ENCODE measurements at regions not wholly inside any gene's neighbourhood (a gene's known extent, or its start where the extent isn't known, plus 50 kb on each side); places are given as distances from the start of the nearest gene placed in this dataset.
"Not testable (repeated sequence)": the region's sequence is repeated elsewhere in the genome, so short reads cannot be mapped to it uniquely, and the experiment has no call there.

- H3K27me3 Mint-ChIP-seq, result peaks cover 17% of the 10 kb centered on the region
- H3K9me3 Mint-ChIP-seq; H3K4me3 Mint-ChIP-seq; intact Hi-C loops (cut with micrococcal nuclease); DNase-seq; H3K27ac Mint-ChIP-seq; H3K4me1 Mint-ChIP-seq; H3K36me3 Mint-ChIP-seq (ENCODE audit: low read depth): not testable (repeated sequence)
Observed at GRCh38 chr2:177008662-177009061, 203.9 kb upstream of the HNRNPA3 start.

- H3K9me3 Mint-ChIP-seq, result peaks cover 4% of the 10 kb centered on the region
- no peak overlapping the region for H3K27ac Mint-ChIP-seq
- no peak overlapping the region for H3K4me3 Mint-ChIP-seq
- no peaks in the 10 kb centered on the region for H3K36me3 Mint-ChIP-seq (ENCODE audit: low read depth)
- H3K4me1 Mint-ChIP-seq, result no peaks in the 10 kb centered on the region
- H3K27me3 Mint-ChIP-seq, result peaks cover 16% of the 10 kb centered on the region
- intact Hi-C loops (cut with micrococcal nuclease), result no loop called here
- DNase-seq, result no peak
Observed at GRCh38 chr2:177010146-177010545, 202.4 kb upstream of the HNRNPA3 start.

- no peaks in the 10 kb centered on the region for H3K36me3 Mint-ChIP-seq (ENCODE audit: low read depth)
- H3K4me1 Mint-ChIP-seq, result no peaks in the 10 kb centered on the region
- no peak overlapping the region for H3K27ac Mint-ChIP-seq
- no peak for DNase-seq
- no peak overlapping the region for H3K4me3 Mint-ChIP-seq
- intact Hi-C loops (cut with micrococcal nuclease), result no loop called here
- H3K27me3 Mint-ChIP-seq, result peaks cover 16% of the 10 kb centered on the region
- H3K9me3 Mint-ChIP-seq, result peaks cover 4% of the 10 kb centered on the region
Observed at GRCh38 chr2:177010861-177011260, 201.7 kb upstream of the HNRNPA3 start.

GRCh38 chr2:177014946-177015345, 197.6 kb upstream of the HNRNPA3 start:
- no peak overlapping the region for H3K4me3 Mint-ChIP-seq
- H3K36me3 Mint-ChIP-seq (ENCODE audit: low read depth), result no peaks in the 10 kb centered on the region
- H3K27ac Mint-ChIP-seq, result no peak overlapping the region
- H3K9me3 Mint-ChIP-seq, result no peaks in the 10 kb centered on the region
- no peaks in the 10 kb centered on the region for H3K4me1 Mint-ChIP-seq
- intact Hi-C loops (cut with micrococcal nuclease), result no loop called here
- H3K27me3 Mint-ChIP-seq, result peaks cover 15% of the 10 kb centered on the region
- no peak for DNase-seq

GRCh38 chr2:177015356-177015923, 197.2 kb upstream of the HNRNPA3 start:
- intact Hi-C loops (cut with micrococcal nuclease), result no loop called here

GRCh38 chr2:177020524-177021119, 192.0 kb upstream of the HNRNPA3 start:
- Mint-ChIP-seq H3K4me1 (no peaks in the 10 kb centered on the region), H3K27ac (no peak overlapping the region), H3K9me3 (no peaks in the 10 kb centered on the region), H3K4me3 (no peak overlapping the region), H3K36me3 (ENCODE audit: low read depth) (no peaks in the 10 kb centered on the region), H3K27me3 (peaks cover 17% of the 10 kb centered on the region)
- intact Hi-C loops (cut with micrococcal nuclease), result no loop called here
- no peak for DNase-seq

More at GRCh38 chr2:177015356-177015923, 197.2 kb upstream of the HNRNPA3 start:
- no peaks in the 10 kb centered on the region for H3K9me3 Mint-ChIP-seq
- H3K27me3 Mint-ChIP-seq, result peaks cover 12% of the 10 kb centered on the region
- no peak for DNase-seq
- no peaks in the 10 kb centered on the region for H3K4me1 Mint-ChIP-seq
- H3K27ac Mint-ChIP-seq, result no peak overlapping the region
- H3K36me3 Mint-ChIP-seq (ENCODE audit: low read depth), result no peaks in the 10 kb centered on the region
- H3K4me3 Mint-ChIP-seq, result no peak overlapping the region

- no peak overlapping the region for H3K27ac Mint-ChIP-seq
- no peaks in the 10 kb centered on the region for H3K9me3 Mint-ChIP-seq
- no peak overlapping the region for H3K4me3 Mint-ChIP-seq
- intact Hi-C loops (cut with micrococcal nuclease), result no loop called here
- no peaks in the 10 kb centered on the region for H3K36me3 Mint-ChIP-seq (ENCODE audit: low read depth)
- DNase-seq, result no peak
- peaks cover 20% of the 10 kb centered on the region for H3K27me3 Mint-ChIP-seq
- no peaks in the 10 kb centered on the region for H3K4me1 Mint-ChIP-seq
Observed at GRCh38 chr2:177021706-177022343, 190.8 kb upstream of the HNRNPA3 start.

- H3K9me3 Mint-ChIP-seq, result no peaks in the 10 kb centered on the region
- no peak overlapping the region for H3K4me3 Mint-ChIP-seq
- intact Hi-C loops (cut with micrococcal nuclease), result no loop called here
- peaks cover 17% of the 10 kb centered on the region for H3K27me3 Mint-ChIP-seq
- no peaks in the 10 kb centered on the region for H3K36me3 Mint-ChIP-seq (ENCODE audit: low read depth)
- no peak overlapping the region for H3K27ac Mint-ChIP-seq
- H3K4me1 Mint-ChIP-seq, result no peaks in the 10 kb centered on the region
- DNase-seq, result no peak
Observed at GRCh38 chr2:177024765-177025164, 187.8 kb upstream of the HNRNPA3 start.

GRCh38 chr2:177026253-177026652, 186.3 kb upstream of the HNRNPA3 start:
- no peaks in the 10 kb centered on the region for H3K4me1 Mint-ChIP-seq
- no peaks in the 10 kb centered on the region for H3K36me3 Mint-ChIP-seq (ENCODE audit: low read depth)
- H3K27me3 Mint-ChIP-seq, result peaks cover 16% of the 10 kb centered on the region
- no peak overlapping the region for H3K27ac Mint-ChIP-seq
- DNase-seq, result no peak
- H3K4me3 Mint-ChIP-seq, result no peak overlapping the region
- no peaks in the 10 kb centered on the region for H3K9me3 Mint-ChIP-seq
- intact Hi-C loops (cut with micrococcal nuclease), result no loop called here

- peaks cover 17% of the 10 kb centered on the region for H3K27me3 Mint-ChIP-seq
- no peak for DNase-seq
- H3K27ac Mint-ChIP-seq, result no peak overlapping the region
- no peak overlapping the region for H3K4me3 Mint-ChIP-seq
- no peaks in the 10 kb centered on the region for H3K4me1 Mint-ChIP-seq
- intact Hi-C loops (cut with micrococcal nuclease), result no loop called here
- H3K36me3 Mint-ChIP-seq (ENCODE audit: low read depth), result no peaks in the 10 kb centered on the region
- H3K9me3 Mint-ChIP-seq, result no peaks in the 10 kb centered on the region
Observed at GRCh38 chr2:177026956-177027355, 185.6 kb upstream of the HNRNPA3 start.

GRCh38 chr2:177028296-177028695, 184.3 kb upstream of the HNRNPA3 start:
- Mint-ChIP-seq H3K4me3 (no peak overlapping the region), H3K27ac (no peak overlapping the region), H3K4me1 (no peaks in the 10 kb centered on the region)

GRCh38 chr2:177029075-177029474, 183.5 kb upstream of the HNRNPA3 start:
- Mint-ChIP-seq H3K9me3 (no peaks in the 10 kb centered on the region), H3K4me1 (no peaks in the 10 kb centered on the region), H3K4me3 (no peak overlapping the region), H3K36me3 (ENCODE audit: low read depth) (no peaks in the 10 kb centered on the region), H3K27me3 (peaks cover 23% of the 10 kb centered on the region), H3K27ac (no peak overlapping the region)
- intact Hi-C loops (cut with micrococcal nuclease), result no loop called here
- no peak for DNase-seq

More at GRCh38 chr2:177028296-177028695, 184.3 kb upstream of the HNRNPA3 start:
- no peaks in the 10 kb centered on the region for H3K9me3 Mint-ChIP-seq
- no peak for DNase-seq
- intact Hi-C loops (cut with micrococcal nuclease), result no loop called here
- H3K27me3 Mint-ChIP-seq, result peaks cover 18% of the 10 kb centered on the region
- no peaks in the 10 kb centered on the region for H3K36me3 Mint-ChIP-seq (ENCODE audit: low read depth)

GRCh38 chr2:177029501-177029900, 183.1 kb upstream of the HNRNPA3 start:
- intact Hi-C loops (cut with micrococcal nuclease), result no loop called here
- Mint-ChIP-seq H3K4me1 (no peaks in the 10 kb centered on the region), H3K27ac (no peak overlapping the region), H3K4me3 (no peak overlapping the region), H3K9me3 (no peaks in the 10 kb centered on the region), H3K27me3 (peaks cover 23% of the 10 kb centered on the region), H3K36me3 (ENCODE audit: low read depth) (no peaks in the 10 kb centered on the region)
- DNase-seq, result no peak

GRCh38 chr2:177029901-177030300, 182.7 kb upstream of the HNRNPA3 start:
- Mint-ChIP-seq H3K36me3 (ENCODE audit: low read depth) (no peaks in the 10 kb centered on the region), H3K27ac (no peak overlapping the region), H3K27me3 (peaks cover 22% of the 10 kb centered on the region), H3K4me1 (no peaks in the 10 kb centered on the region), H3K4me3 (no peak overlapping the region), H3K9me3 (no peaks in the 10 kb centered on the region)
- intact Hi-C loops (cut with micrococcal nuclease), result no loop called here
- no peak for DNase-seq

All from activated CD4-positive, alpha-beta T cell treated with anti-CD3 and anti-CD28 coated beads, Interleukin-2, amount 10 ng/mL, durations not matched to agents 24 days and 14 days (primary cell).